M059J (cell line): ENCODE measurements at regions not wholly inside any gene's neighbourhood (a gene's known extent, or its start where the extent isn't known, plus 50 kb on each side); places are given as distances from the start of the nearest gene placed in this dataset.
A peak's percentile ranks its signal among the peaks of the same experiment; 100 is the strongest.

Experiments used
- DNase-seq: peaks from one replicate; pipeline ENCODE4 v3.0.0-alpha.2; 2012; ENCODE audit warnings: low read depth

DNA sequence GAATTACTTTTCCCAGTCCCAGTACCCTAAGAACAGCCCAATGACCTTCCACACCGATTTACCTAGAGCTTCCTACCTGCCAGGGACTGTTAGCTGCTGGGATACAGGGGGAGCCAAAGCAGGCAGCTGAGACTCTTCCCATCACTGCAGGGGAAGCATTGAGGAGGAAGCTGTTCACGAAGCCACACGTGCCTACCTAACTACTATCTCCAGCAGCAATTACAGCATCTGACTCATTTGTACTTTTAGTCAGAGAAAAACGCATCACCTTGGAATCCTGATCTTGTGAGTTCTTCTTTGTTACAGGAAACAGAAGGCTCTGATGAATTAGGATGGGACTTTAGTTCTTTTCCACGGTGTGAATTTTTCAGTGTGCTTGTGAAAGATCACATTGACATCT lies 113.7 kb upstream of the DHX40 start:
- DNase-seq, result peak; percentile 82

DNA sequence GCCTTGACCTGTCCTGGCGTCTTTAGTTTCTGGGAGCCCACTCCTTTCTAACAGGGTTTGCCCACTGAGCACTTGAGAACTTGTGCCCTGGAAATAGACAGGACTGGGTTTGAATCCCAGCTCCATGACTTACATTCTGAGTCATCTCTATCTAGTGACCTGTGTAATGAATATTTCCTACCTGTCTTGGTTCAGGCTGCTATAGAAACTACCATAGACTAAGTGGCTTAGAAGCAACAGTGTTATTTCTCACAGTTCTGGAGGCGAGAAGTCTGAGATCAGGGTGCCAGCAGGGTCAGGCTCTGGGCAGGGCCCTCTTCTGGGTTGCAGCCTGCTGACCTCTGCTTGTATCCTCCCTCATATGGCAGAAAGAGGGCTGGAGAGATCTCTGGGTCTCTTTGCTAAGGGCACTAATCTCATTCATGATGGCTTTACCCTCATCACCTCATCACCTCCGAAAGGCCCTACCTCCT lies 110.7 kb upstream of the DHX40 start:
- DNase-seq, result peak; percentile 34

DNA sequence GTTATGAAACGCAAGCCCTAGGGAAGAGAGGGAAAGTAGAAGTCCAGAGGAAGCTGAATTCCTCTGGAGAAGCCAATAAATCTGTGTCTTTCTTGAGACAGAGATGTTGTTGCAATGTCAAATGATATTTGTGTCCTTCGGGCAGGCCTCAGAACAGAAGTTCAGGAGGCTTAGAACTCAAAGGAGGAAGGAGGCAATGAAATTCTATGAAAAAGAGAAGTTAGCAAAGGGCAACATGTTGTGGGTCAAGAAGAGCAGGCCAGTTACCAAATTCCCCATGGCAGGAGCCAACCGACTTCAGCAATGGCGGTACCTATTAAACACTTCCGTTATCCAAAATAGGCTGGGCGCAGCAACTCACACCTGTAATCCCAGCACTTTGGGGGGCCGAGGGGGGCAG lies 109.0 kb upstream of the DHX40 start:
- no peak for DNase-seq

DNA sequence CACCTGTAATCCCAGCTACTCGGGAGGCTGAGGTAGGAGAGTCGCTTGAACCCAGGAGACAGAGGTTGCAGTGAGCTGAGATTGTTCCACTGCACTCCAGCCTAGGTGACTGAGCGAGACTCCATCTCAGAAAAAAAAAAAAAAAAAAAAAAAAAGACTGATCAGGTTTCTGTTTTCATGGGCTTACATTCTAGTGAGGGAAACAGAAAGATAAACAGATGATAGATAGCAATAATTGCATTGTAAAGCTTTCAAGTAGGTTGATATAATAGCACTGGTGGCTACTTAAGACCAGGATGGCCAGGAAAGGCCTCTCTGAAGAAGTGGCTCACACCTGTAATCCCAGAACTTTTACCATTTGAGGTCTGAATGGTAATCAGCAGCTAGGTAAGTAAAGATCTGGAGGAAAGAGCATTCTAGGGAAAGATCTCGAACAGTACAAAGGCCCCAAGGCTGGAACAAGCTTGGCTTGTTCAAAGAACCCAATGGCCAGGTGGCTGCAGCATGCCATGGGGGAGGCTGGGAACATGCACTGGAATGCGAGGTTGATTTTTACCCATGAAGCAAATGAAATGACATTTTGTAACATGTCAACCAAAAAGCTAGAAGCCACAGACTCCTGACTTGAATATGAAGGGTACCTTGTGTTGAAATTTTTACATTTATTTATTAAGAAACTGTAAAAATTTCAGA lies 108.3 kb upstream of the DHX40 start:
- no peak for DNase-seq

DNA sequence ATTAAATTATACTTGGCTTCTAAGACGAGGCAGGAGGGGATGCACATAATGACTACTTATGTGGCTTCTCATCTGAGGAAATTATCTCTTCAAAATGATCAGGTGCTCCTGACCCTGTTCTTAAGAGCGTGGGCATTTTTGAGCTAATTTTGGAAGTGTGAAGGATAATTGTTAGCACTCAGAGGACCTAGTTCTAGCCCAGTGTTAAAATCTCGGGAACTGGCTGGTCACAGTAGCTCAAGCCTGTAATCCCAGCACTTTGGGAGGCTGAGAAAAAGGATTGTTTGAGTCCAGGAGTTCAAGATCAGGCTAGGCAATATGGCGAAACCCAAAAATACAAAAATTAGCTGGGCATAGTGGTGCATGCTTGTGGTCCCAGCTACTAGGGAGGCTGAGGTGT lies 103.0 kb upstream of the DHX40 start:
- DNase-seq, result no peak

DNA sequence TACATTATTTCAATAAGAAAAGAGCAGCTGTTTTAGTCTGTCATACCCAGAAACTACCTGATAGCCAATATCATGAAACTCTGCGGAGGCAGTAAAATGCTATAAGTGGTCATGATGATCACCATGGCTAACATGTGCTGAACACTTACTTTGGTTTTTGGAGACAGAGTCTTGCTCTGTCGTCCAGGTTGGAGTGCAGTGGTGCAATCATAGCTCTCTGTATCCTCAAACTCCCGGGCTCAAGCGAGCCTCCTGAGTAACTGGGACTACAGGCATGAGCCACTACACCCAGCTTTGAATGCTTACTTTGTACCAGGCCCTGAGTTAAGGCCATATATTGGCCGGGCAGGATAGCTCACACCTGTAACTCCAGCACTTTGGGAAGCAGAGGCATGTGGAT lies 101.2 kb upstream of the DHX40 start:
- no peak for DNase-seq

DNA sequence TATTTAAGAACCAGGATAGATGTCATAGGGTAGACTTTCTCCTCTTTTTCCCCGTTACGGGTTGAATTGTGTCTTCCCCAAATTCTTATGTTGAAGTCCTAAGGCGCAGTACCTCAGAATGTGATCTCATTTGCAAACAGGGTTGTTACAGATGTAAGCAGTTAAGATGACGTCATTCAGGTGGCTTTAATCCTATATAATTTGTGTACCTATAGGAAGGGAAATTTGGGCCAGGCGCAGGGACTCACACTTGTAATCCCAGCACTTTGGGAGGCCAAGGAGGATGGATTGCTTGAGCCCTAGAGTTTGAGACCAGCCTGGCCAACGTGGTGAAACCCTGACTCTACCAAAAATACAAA lies 99.5 kb upstream of the DHX40 start:
- DNase-seq, result no peak

DNA sequence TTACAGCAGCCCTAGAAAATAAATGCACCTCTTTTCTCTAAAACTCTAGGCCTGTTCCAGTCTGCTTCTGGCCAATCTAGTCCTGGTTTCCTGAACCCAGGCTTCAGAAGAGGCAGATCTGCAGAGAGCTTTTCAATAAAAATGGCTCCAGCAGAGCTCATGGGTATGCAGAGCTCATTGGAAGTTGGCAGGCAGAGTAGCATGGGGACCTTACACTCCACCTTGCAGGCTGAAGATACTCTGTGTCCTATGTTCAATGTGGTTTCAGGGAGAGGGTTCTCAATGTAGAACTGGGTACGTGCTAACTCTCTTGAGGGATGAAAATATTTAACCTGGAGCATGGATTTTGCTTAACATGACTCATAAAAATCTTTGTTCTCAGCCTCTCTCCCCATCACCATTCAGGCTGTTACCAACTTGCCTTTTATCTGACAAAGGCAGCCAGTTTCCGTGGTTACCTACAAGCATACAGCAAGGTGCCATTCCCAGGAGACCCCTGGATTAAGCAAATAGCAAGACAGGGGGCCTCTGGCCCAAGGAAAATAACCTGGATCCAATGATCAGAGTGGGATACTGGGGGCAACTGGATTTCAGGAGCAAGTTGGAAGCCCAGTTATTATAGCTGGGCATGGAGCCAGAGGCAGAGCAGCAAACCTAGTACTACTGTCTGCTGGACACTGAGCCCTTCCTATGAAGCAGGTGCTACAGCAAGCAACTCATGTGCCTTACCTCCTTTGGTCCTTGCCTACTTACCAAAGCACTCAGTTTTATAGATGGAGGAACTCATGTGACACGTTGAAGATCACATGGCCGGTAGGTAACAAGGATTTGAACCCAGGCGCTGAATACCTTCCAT lies 98.2 kb upstream of the DHX40 start:
- no peak for DNase-seq

DNA sequence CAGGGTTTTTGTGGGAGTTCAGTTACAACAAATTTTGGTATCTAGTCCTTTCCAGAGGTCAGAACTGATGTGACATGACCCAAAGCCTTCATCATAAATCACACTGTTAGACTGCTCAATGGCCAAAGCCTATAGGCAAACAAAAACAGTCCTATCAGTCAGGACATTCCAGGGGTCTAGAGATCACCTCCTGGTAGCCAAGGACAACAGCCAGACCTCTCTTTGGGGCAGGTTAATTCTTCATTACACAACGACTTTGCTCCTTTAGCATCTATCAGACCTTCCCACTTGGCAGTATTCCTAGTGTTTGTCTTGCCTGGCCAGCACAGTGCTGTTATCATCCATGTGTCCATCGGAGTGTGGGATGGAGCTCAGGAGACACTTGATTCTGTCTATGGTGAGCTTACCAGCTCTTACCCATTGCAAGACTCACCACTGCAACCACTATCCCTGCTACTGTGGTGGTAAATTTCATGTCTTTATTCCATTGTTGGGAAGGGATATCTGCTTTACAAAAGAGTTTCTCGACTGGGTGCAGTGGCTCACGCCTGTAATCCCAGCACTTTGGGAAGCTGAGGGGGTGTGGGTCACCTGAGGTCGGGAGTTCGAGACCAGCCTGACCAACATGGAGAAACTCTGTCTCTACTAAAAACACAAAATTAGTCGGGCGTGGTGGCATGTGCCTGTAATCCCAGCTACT lies 95.5 kb upstream of the DHX40 start:
- no peak for DNase-seq

DNA sequence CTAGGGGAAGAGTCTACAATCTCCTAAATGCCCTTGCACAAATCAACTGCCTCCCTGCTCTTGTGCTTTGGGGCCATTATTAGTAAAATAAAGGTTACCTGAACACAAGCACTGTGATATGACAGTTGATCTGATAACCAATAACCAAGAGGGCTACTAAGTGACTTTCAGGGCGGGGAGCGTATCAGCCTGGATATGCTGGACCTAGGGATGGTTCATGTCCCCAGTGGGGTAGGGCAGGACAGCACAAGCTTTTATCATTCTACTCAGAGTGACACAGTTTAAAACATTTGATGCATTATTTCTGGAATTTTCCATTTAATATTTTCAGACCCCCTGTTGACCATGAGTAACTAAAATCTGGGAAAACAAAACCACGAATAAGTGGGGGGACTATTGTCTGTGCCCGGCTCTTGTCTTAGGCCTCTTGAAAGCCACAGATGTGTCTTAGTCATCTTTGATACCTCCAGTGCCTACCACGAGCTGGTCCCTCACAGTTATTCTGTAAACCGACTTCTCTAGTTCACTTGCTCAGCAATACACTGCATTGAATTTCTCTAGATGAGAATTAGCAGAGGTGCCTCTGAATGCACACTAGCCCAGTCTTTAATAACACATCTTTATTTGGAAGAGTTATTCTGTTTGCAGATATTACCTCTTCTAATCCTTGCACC lies 94.6 kb upstream of the DHX40 start:
- no peak for DNase-seq

DNA sequence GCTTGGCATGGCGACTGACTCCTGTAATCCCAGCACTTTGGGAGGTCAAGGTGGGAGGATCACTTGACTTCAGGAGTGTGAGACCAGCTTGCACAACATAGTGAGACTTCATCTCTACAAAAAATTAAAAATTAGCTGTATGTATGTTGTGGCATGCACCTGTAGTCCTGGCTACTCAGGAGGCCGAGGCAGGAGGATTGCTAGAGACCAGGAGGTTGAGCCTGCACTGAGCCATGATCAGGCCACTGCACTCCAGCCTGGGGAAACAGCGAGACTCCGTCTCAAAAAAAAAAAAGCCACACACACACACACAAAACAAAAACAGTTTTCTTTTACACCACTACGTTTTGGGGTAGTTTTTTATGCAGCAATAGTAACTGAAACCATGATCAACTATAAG lies 89.0 kb upstream of the DHX40 start:
- no peak for DNase-seq

DNA sequence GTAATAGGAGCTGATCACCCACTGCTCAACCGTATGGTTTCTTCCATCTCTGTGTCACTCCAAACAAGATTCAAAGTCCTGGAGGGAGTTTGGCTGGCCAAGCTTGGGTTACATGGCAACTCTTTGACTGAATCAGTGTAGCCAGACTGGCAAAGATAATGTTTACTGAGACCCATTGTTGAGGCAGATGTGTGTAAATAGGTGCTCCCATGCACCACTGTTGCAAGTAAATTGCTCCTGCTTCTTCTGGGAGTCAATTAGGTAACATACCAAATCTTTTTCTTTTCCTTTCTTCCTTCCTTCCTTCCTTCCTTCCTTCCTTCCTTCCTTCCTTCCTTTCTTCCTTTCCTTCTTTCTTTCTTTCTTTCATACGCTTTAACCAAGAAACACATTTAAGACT lies 86.3 kb upstream of the DHX40 start:
- no peak for DNase-seq

DNA sequence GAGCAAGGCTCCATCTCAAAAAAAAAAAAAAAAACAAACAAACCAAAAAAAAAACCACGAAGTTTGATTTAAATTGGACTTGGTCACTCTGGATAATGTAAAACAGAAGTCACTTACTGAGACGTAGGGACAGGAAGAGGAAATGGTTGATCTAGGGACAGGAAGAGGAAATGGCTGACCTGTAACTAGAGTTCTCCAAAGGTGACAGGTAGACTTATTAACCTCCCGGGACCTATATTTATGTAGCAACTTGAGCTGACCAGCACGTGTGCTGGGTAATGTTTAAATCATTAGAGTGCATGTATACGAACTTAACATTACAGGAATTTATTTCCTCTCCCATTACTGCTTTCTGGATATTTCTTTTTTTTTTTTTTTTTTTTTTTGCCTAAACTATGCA lies 81.5 kb upstream of the DHX40 start:
- DNase-seq, result no peak

DNA sequence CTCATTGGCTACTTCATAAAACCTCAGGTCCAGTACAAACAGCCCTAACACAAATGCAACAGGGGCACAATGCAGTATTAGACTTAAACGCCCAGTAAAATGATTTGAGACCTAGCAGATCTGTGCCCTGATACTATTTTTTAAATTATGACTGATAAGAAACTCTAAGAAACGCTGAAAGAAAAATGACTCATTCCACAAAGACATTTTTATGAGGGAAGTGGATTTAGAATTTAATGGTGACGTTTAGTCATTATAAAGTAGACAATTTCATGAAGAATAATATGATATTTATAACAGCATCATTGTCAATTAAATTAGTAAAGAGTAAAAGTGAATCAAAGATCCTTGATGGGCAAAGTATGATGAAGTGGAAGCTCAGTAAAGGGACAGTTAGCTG lies 80.4 kb upstream of the DHX40 start:
- peak; percentile 30 for DNase-seq

DNA sequence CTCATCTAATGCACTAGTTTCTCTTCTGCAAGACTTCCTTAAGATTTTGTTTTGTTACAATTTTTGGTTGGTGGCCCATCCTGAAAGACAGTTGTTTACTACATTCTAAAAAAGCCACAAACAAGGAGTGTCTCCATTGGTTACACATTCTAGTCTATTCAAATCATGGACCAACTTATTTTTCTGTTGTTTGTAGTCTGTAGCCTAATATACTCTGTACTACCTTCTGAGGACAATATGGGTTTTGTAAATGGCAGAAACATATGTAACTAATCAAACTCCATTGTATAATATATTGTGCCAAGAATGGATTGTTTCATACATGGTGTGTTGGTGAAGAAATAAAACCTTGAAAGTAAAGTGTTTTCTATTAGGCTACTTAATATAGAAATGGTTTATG lies 79.5 kb upstream of the DHX40 start:
- no peak for DNase-seq

DNA sequence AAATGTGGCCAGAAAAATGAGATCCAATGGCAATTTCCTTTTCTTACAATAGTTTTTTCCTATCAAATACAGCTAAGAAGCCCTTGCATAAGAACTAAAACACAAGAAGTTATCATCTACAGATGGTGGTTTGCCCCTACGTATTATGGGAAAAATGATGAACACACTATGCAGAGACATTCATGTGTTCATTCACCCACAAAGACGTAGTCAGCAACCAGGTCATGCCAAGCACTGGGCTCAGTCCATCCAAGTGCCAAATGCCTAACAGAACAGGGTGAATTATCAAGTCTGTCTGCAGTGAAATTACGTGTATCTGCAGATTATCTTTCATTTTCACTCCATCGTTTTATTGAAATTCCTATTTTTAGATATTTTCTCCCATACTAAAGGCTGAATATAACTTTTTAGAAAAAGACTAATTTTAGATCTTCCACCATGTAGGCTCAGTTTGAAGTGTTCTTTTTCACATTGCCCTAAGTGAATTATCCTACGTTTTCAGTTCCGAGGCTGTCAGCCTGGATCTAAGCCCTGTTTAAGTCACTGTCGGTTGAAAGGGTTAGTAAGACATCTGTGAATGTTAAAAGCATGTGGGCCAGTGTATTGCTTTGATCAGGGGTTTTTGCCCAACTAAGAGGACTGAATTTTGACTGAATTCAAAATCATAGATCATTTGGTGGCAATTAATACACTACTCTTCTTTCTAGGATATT lies 78.1 kb upstream of the DHX40 start:
- DNase-seq, result peak; percentile 43

DNA sequence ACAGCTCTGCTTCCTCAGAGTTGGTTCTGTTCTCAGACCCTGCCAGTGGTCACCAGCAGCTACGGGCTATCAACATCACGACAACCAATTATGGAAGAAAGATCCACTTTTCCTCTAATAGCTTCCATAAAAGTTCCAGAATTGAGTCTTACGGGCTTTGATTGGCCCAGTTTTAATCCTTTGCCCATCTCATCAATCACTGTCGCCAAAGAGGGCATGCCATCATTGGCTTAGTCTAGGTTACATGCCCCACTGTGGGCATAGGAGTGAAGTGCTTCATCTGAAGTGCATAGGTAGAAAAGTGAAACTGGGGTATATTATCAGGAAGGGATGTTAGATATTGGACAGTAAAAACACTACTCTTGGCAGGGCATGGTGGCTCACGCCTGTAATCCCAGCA lies 76.6 kb upstream of the DHX40 start:
- DNase-seq, result no peak

DNA sequence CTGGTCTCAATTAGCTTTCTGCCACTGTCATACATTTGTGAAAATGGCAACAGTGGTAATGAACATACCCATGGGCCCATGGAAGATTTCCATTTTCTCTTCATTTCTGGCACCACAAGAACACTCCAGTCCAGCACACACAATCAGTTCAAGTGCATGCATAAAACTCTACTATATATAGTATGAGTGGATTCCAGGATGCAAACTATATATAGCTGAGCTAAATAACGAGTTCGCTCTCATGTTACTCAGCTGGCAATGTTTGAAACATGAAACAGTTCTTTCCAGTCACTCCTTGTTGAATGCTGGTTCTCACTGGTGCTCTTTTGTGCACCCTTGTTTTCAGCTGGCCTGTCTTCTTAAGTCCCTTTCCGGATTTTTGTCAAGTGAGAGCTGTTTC lies 75.2 kb upstream of the DHX40 start:
- no peak for DNase-seq

DNA sequence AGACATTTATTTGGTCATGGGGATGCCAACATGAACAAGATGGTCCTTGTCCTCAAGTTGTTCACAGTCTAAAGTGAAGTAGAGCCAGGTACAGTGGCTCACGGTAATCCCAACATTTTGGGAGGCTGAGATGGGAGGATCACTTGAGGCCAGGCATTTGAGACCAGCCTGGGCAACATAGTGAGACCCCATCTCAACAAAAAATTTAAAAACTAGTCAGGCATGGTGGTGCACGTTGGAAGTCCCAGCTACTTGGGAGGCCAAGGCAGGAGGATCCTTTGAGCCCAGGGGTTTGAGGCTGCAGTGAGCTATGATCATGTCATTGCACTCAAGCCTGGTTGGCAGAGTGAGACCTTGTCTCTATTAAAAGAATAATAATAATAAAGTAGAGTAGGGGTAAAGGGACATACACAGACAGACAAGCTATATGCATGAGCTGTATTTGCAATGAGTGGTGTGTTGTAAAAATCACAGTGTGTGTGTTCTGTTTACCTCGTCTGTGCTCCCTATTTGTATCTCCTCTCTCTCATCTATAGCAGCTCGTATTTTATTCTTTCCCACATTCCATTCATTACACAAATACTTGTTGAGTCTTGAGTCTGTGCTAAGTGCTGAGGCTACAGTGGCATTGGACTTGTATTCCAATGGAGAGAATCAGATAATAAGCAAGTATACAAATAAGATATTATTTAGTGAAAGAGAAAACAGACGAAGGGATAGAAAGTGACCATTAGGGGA lies 73.9 kb upstream of the DHX40 start:
- DNase-seq, result no peak

DNA sequence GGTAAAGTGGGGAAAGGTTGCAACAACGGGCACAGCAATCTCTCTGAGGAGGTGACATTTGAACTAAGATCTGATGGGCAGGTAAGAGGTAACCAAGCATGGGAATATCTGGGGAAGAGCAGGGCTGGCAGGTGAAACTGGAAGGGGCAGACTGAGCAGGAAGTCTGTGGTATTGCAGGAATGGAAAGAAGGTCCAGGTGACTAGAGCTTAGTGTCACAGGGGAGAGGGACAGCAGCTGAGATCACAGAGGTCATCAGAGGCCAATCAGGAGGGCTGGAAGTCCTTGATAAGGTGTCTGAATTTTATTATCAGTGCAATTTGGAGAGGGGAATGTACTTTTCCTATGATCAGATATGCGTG lies 73.3 kb upstream of the DHX40 start:
- DNase-seq, result no peak

DNA sequence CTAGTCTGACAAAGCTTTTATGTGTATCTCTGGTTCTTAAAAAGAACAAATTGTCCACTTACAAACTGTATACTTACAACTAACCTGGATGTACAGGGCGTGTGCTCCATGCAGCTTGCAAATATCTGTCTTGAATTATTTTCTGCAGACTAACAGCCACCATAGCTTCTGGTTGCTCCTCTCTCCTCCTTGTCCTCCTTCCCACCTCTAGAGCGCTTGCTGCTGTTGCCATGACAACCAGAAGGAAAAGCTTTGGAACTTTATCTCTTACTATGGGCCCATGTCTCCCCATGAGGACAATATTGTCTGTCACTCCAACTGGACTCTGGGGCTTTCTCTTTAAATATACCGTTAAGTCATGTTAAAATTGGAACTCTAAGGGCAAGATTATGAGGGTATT lies 71.5 kb upstream of the DHX40 start:
- DNase-seq, result no peak
